Loucy (cell line): ENCODE measurements at regions not wholly inside any gene's neighbourhood (a gene's known extent, or its start where the extent isn't known, plus 50 kb on each side); places are given as distances from the start of the nearest gene placed in this dataset.

Source experiments
- H2AFZ ChIP-seq: fragments of 200-600 bp; sonication (generic); 2 replicates; pipeline ENCODE4 v1.6.0; 2016; ENCODE audit warnings: antibody characterized with exemption, mild to moderate bottlenecking, low read length, moderate library complexity
- H3F3A ChIP-seq: fragments of 200-600 bp; 2 replicates; pipeline ENCODE4 v1.6.0; 2016; ENCODE audit warnings: antibody characterized with exemption, low read depth, mild to moderate bottlenecking
- H3K27me3 ChIP-seq: fragments of 200-600 bp; sonication (generic); 2 replicates; pipeline ENCODE4 v1.6.1; 2014; ENCODE audit warnings: low read length, mild to moderate bottlenecking; ENCODE audit not compliant: insufficient read depth, poor library complexity, severe bottlenecking
- H3K36me3 ChIP-seq: fragments of 200-600 bp; sonication (generic); 2 replicates; pipeline ENCODE4 v1.6.1; 2016; ENCODE audit warnings: low read length; ENCODE audit not compliant: insufficient read depth
- H3K4me1 ChIP-seq: fragments of 200-600 bp; sonication (generic); 2 replicates; pipeline ENCODE4 v1.5.1; 2014; ENCODE audit warnings: low read length, mild to moderate bottlenecking; ENCODE audit not compliant: insufficient read depth, poor library complexity, severe bottlenecking
- H3K4me2 ChIP-seq: fragments of 200-600 bp; sonication (generic); 2 replicates; pipeline ENCODE4 v1.6.0; 2014; ENCODE audit warnings: antibody characterized with exemption, low read length, low read depth, mild to moderate bottlenecking; ENCODE audit not compliant: poor library complexity, severe bottlenecking
- H3K4me3 ChIP-seq: fragments of 200-600 bp; sonication (generic); 2 replicates; pipeline ENCODE4 v1.5.1; 2014; ENCODE audit warnings: low read length, mild to moderate bottlenecking, mixed read lengths; ENCODE audit not compliant: poor library complexity, severe bottlenecking
- H3K79me2 ChIP-seq: fragments of 200-600 bp; sonication (generic); 2 replicates; pipeline ENCODE4 v1.6.1; 2014; ENCODE audit warnings: low read length; ENCODE audit not compliant: insufficient read depth
- H3K9ac ChIP-seq: fragments of 200-600 bp; sonication (generic); 2 replicates; pipeline ENCODE4 v1.6.0; 2014; ENCODE audit warnings: mild to moderate bottlenecking, low read depth, low read length, moderate library complexity; ENCODE audit not compliant: poor library complexity, severe bottlenecking
- H3K9me2 ChIP-seq: fragments of 200-600 bp; sonication (generic); replicated peaks from 2 replicates; pipeline ENCODE4 v1.6.1; 2016; ENCODE audit warnings: low read depth, low read length, mixed read lengths
- H3K9me3 ChIP-seq: fragments of 200-600 bp; sonication (generic); 2 replicates; pipeline ENCODE4 v1.6.1; 2014; ENCODE audit warnings: mild to moderate bottlenecking, antibody characterized with exemption, low read length, low read depth; ENCODE audit not compliant: insufficient read depth
- H4K20me1 ChIP-seq: fragments of 200-600 bp; sonication (generic); 2 replicates; pipeline ENCODE4 v1.6.0; 2014; ENCODE audit warnings: antibody characterized with exemption, low read length, mild to moderate bottlenecking; ENCODE audit not compliant: insufficient read depth, poor library complexity, severe bottlenecking
- EZH2phosphoT487 ChIP-seq: fragments of 200-600 bp; IDR thresholded peaks from 2 replicates; pipeline ENCODE4 v1.6.1; 2018; ENCODE audit warnings: antibody characterized with exemption, mild to moderate bottlenecking, moderate library complexity, borderline replicate concordance
- TF ChIP-seq, protein P1 (sequence below): fragments of 200-600 bp; sonication (generic); conservative IDR thresholded peaks from 2 replicates; pipeline ENCODE4 v1.5.1; 2014; ENCODE audit warnings: mild to moderate bottlenecking, antibody characterized with exemption, low read length

DNA sequence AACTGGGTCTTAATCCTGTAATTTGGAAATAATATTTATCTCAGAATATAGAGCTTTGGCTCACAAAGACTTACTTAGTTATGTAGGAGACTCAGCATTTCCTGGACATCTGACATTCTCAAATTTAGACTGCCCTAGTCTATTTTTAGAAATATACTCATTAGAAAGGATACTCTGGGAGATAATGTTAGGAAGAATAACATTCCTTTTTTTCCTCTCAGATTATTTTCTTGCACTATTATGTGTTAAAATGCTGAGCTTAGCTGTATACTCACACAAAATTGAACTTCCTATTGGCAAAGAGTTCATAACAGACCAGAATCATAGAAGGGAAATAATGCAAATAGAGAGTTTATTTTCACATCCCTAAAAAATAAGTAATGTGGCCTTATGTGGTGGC, 1424.9 kb upstream of the PCDH7 start:
- Histone ChIP-seq H3K9me3 (no peaks in the 10 kb centered on the region), H3K9me2 (no peaks in the 10 kb centered on the region), H3K4me1 (no peaks in the 10 kb centered on the region), H3K36me3 (no peaks in the 10 kb centered on the region), H3K9ac (no peak overlapping the region), H2AFZ (no peak overlapping the region), H3K4me3 (no peak overlapping the region), H3K79me2 (no peaks in the 10 kb centered on the region), H4K20me1 (no peaks in the 10 kb centered on the region), H3K4me2 (no peak overlapping the region), H3F3A (no peaks in the 10 kb centered on the region), H3K27me3 (no peaks in the 10 kb centered on the region)
- no peak for TF ChIP-seq EZH2phosphoT487
- TF ChIP-seq, protein P1, sequence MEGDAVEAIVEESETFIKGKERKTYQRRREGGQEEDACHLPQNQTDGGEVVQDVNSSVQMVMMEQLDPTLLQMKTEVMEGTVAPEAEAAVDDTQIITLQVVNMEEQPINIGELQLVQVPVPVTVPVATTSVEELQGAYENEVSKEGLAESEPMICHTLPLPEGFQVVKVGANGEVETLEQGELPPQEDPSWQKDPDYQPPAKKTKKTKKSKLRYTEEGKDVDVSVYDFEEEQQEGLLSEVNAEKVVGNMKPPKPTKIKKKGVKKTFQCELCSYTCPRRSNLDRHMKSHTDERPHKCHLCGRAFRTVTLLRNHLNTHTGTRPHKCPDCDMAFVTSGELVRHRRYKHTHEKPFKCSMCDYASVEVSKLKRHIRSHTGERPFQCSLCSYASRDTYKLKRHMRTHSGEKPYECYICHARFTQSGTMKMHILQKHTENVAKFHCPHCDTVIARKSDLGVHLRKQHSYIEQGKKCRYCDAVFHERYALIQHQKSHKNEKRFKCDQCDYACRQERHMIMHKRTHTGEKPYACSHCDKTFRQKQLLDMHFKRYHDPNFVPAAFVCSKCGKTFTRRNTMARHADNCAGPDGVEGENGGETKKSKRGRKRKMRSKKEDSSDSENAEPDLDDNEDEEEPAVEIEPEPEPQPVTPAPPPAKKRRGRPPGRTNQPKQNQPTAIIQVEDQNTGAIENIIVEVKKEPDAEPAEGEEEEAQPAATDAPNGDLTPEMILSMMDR = no peak

DNA sequence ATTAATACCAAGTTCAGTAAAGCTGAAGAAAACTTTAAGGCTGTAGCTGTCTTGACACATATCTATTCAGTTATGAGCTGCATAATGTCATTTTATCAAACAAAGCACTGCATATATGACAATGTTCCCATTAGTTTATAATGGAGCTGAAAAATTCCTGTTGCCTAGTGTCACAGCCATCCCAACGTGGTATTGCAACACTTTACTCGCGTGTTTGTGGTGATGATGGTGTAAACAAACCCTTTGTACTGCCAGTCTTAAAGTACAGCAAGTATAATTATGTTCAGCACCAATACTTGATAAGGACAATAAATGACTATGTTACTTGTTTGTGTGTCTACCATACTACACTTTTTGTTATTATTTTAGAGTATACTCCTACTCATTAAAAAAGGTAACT, 1415.6 kb upstream of the PCDH7 start:
- TF ChIP-seq EZH2phosphoT487 = no peak
- no peaks in the 10 kb centered on the region for H3K4me1 ChIP-seq
- no peak overlapping the region for H2AFZ ChIP-seq
- no peaks in the 10 kb centered on the region for H3K9me3 ChIP-seq
- no peaks in the 10 kb centered on the region for H3F3A ChIP-seq
- no peaks in the 10 kb centered on the region for H3K79me2 ChIP-seq
- no peaks in the 10 kb centered on the region for H3K36me3 ChIP-seq
- H3K9me2 ChIP-seq = no peaks in the 10 kb centered on the region
- no peak overlapping the region for H3K9ac ChIP-seq
- no peaks in the 10 kb centered on the region for H3K27me3 ChIP-seq
- no peak overlapping the region for H3K4me3 ChIP-seq
- H4K20me1 ChIP-seq = no peaks in the 10 kb centered on the region
- H3K4me2 ChIP-seq = no peak overlapping the region

DNA sequence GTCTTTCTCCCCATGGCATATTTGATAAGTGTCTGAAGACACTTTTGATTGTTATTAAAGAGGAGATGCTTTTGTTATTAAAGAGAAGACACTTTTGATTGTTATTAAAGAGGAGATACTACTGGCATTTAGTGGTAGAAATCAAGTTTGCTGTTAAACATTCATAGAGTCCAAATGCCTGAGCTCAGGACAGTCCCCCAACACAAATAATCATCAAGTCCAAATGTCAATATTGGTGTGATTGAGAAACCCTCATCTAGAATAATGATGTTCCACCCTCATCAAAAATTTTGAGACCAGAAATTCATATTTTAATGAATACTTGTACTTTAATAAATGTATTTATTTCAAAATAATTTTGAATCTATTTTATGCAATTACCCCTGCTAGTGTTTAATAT, 1412.9 kb upstream of the PCDH7 start:
- Histone ChIP-seq H2AFZ (no peak overlapping the region), H3K27me3 (no peaks in the 10 kb centered on the region), H4K20me1 (no peaks in the 10 kb centered on the region), H3F3A (no peaks in the 10 kb centered on the region), H3K4me2 (no peak overlapping the region), H3K4me1 (no peaks in the 10 kb centered on the region), H3K9me2 (no peaks in the 10 kb centered on the region), H3K79me2 (no peaks in the 10 kb centered on the region), H3K4me3 (no peak overlapping the region), H3K9me3 (no peaks in the 10 kb centered on the region), H3K36me3 (no peaks in the 10 kb centered on the region), H3K9ac (no peak overlapping the region)
- no peak for TF ChIP-seq EZH2phosphoT487
- TF ChIP-seq, protein P1 = no peak

DNA sequence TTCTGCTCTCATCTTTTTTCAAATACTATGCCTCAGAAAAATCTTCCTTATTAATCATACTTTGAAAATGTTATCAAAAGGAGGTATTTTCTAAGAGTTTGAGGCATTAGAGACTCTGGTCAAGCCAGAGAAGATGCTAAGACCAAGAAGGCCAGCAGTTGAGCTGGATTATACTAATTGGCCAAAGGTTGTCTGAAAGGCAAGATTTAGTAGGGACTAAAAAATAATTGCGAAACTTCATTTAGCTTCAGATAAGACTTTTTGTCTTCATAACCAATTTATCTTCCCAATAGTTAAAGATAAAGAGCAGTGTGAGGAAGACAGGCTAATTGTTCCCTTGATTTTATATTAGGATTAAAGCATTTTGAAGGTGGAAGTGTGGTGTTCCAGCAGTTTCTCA, 1412.4 kb upstream of the PCDH7 start:
- TF ChIP-seq EZH2phosphoT487 = no peak
- TF ChIP-seq, protein P1 = no peak

More for the DNA sequence above, 1412.4 kb upstream of the PCDH7 start:
- Histone ChIP-seq H3K4me1 (no peaks in the 10 kb centered on the region), H3K4me3 (no peak overlapping the region), H3K79me2 (no peaks in the 10 kb centered on the region), H3K9ac (no peak overlapping the region), H3K9me3 (no peaks in the 10 kb centered on the region), H4K20me1 (no peaks in the 10 kb centered on the region), H3K9me2 (no peaks in the 10 kb centered on the region), H3K27me3 (no peaks in the 10 kb centered on the region), H3F3A (no peaks in the 10 kb centered on the region), H3K36me3 (no peaks in the 10 kb centered on the region), H3K4me2 (no peak overlapping the region), H2AFZ (no peak overlapping the region)
